Esophagus squamous epithelium (tissue), 5 donors: ENCODE measurements at regions not wholly inside any gene's neighbourhood (a gene's known extent, or its start where the extent isn't known, plus 50 kb on each side); places are given as distances from the start of the nearest gene placed in this dataset.

ENCODE experiments used
- DNase-seq: peaks from one replicate; lab custom pipeline; 2025; lab: John Stamatoyannopoulos, UW
- H3K27ac ChIP-seq, 4 donors: fragments of 200-600 bp; sonication (generic); one replicate each; pipeline ENCODE4 v1.5.1; 2016 to 2019; ENCODE audit warnings: mild to moderate bottlenecking in 1 of 4
- H3K27me3 ChIP-seq, 4 donors: fragments of 200-600 bp; sonication (generic); 1 replicate in 3 of 4; 2 replicates in 1 of 4; pipeline versions ENCODE4 v1.5.1 to v1.6.0; 2017 to 2021; ENCODE audit warnings: antibody characterized with exemption in 1 of 4
- H3K36me3 ChIP-seq, 3 donors: fragments of 200-600 bp; sonication (generic); one replicate each; pipeline ENCODE4 v1.5.1; 2016 to 2019
- H3K4me1 ChIP-seq, 3 donors: fragments of 200-600 bp; sonication (generic); one replicate each; pipeline ENCODE4 v1.5.1; 2017 to 2019
- H3K4me3 ChIP-seq, 4 donors: fragments of 200-600 bp; sonication (generic); 1 replicate in 3 of 4; 2 replicates in 1 of 4; pipeline ENCODE4 v1.5.1; 2016 to 2019; ENCODE audit warnings: mild to moderate bottlenecking in 2 of 4, moderate library complexity in 1 of 4
- H3K9me3 ChIP-seq, 3 donors: fragments of 200-600 bp; sonication (generic); one replicate each; pipeline ENCODE4 v1.5.1; 2016 to 2019
- CTCF ChIP-seq, 6 experiments: fragments of 450-650 bp in 4 of 6; fragments of 200-600 bp in 2 of 6; sonication (generic) in 2 of 6; IDR thresholded peaks; one replicate each; pipeline ENCODE4 v1.5.1; 2016 to 2019; ENCODE audit warnings: antibody characterized with exemption in 6 of 6, mild to moderate bottlenecking in 4 of 6, moderate library complexity in 4 of 6
- POLR2A ChIP-seq, 4 donors: fragments of 450-650 bp; IDR thresholded peaks; one replicate each; pipeline ENCODE4 v1.6.1; 2017; ENCODE audit warnings: antibody characterized with exemption in 4 of 4, mild to moderate bottlenecking in 4 of 4, moderate library complexity in 3 of 4
- WGBS, 2 donors: methylation state at CpG; one replicate each; pipeline ENCODE4 v1.1.5; 2018; 5-methylcytosine and 5-hydroxymethylcytosine counted together
- intact Hi-C: fragments of 100-400 bp; cut with DNase I; formaldehyde crosslinking; loops from one replicate; pipeline ENCODE4 v1.15.0; 2022
- small RNA-seq, 4 donors: library from RNA; depleted of rRNA; stranded (forward); fragments of <200 nt; gene quantifications; one replicate each; pipeline ENCODE3, GENCODE V24; 2016
- donor health status: DM: yes; HTN: yes; CAD: no.

GRCh38 chr1:14543191-14543840 lies 55.2 kb upstream of the KAZN start:
- H3K4me3 ChIP-seq = no peak overlapping the region
- no peaks in the 10 kb centered on the region for H3K9me3 ChIP-seq
- peak overlapping the region in 1 of 4 donors; percentile 64 for H3K27ac ChIP-seq
- DNase-seq = no peak
- no peaks in the 10 kb centered on the region for H3K36me3 ChIP-seq
- TF ChIP-seq POLR2A (IDR thresholded peaks at IDR 0.05) (no peak), CTCF (IDR thresholded peaks at IDR 0.05) (no peak)
- H3K4me1 ChIP-seq = no peaks in the 10 kb centered on the region
- intact Hi-C loops = no loop called here
- peaks cover 0 to 11% (median 0%) of the 10 kb centered on the region in 4 donors for H3K27me3 ChIP-seq
- WGBS, 2 donors = 59 to 64% methylated on average over 7 of the region's 7 CpGs

GRCh38 chr1:14544319-14544718 lies 54.2 kb upstream of the KAZN start:
- Histone ChIP-seq H3K36me3 (no peaks in the 10 kb centered on the region), H3K27me3 (peaks cover 0 to 11% (median 0%) of the 10 kb centered on the region in 4 donors), H3K9me3 (no peaks in the 10 kb centered on the region), H3K27ac (no peak overlapping the region), H3K4me3 (no peak overlapping the region), H3K4me1 (no peaks in the 10 kb centered on the region)
- no peak for TF ChIP-seq POLR2A (IDR thresholded peaks at IDR 0.05)
- TF ChIP-seq CTCF (IDR thresholded peaks at IDR 0.05) = no peak
- DNase-seq = no peak
- intact Hi-C loops = no loop called here
- WGBS, 2 donors = 65 to 82% methylated on average over 2 of the region's 2 CpGs

- 86 to 88% methylated on average over 4 of the region's 4 CpGs for WGBS, 2 donors
- Histone ChIP-seq H3K4me1 (no peaks in the 10 kb centered on the region), H3K27ac (no peak overlapping the region), H3K4me3 (no peak overlapping the region), H3K27me3 (peaks cover 0 to 11% (median 0%) of the 10 kb centered on the region in 4 donors), H3K36me3 (no peaks in the 10 kb centered on the region), H3K9me3 (no peaks in the 10 kb centered on the region)
- DNase-seq = no peak
- no peak for TF ChIP-seq CTCF (IDR thresholded peaks at IDR 0.05)
- intact Hi-C loops = no loop called here
Measured at GRCh38 chr1:14545422-14546025, 53.0 kb upstream of the KAZN start.

- Histone ChIP-seq H3K36me3 (no peaks in the 10 kb centered on the region), H3K4me3 (no peak overlapping the region), H3K9me3 (no peaks in the 10 kb centered on the region), H3K4me1 (no peaks in the 10 kb centered on the region), H3K27me3 (peaks cover 0 to 11% (median 0%) of the 10 kb centered on the region in 4 donors), H3K27ac (no peak overlapping the region)
- 63 to 65% methylated on average over 3 of the region's 3 CpGs for WGBS, 2 donors
- TF ChIP-seq POLR2A (IDR thresholded peaks at IDR 0.05) (no peak), CTCF (IDR thresholded peaks at IDR 0.05) (no peak)
- no peak for DNase-seq
- intact Hi-C loops = no loop called here
Measured at GRCh38 chr1:14546416-14546815, 52.1 kb upstream of the KAZN start.

Small RNAs in the stretch of these regions (small RNA-seq; reads per million reads assigned to genes)
- 0 reads per million in 4 donors for gene RNU6-1265P
